ENCODE measurements at regions not wholly inside any gene's neighbourhood (a gene's known extent, or its start where the extent isn't known, plus 50 kb on each side); places are given as distances from the start of the nearest gene placed in this dataset.

GRCh38 chr2:173672573-173673340 lies 292.4 kb downstream of the SP3 start:
- TF ChIP-seq CTCF (IDR thresholded peaks at IDR 0.05) (no peak), POLR2A (IDR thresholded peaks at IDR 0.05) (no peak)
